GM18858 (cell line): ENCODE measurements at regions not wholly inside any gene's neighbourhood (a gene's known extent, or its start where the extent isn't known, plus 50 kb on each side); places are given as distances from the start of the nearest gene placed in this dataset.

Experiments used
- ATAC-seq: cut with Tn5 transposase; IDR thresholded peaks from one replicate; pipeline ENCODE4 v1.9.1; 2021; ENCODE audit not compliant: unreplicated experiment

GRCh38 chr7:85733169-85733915, 546.5 kb upstream of the SEMA3D start:
- no peak for ATAC-seq

- ATAC-seq = no peak
Measured at GRCh38 chr7:85730012-85730411, 543.2 kb upstream of the SEMA3D start.

GRCh38 chr7:85725026-85725425, 538.2 kb upstream of the SEMA3D start:
- ATAC-seq = no peak

GRCh38 chr7:85719981-85720953, 533.4 kb upstream of the SEMA3D start:
- no peak for ATAC-seq

- no peak for ATAC-seq
Measured at GRCh38 chr7:85716353-85716752, 529.5 kb upstream of the SEMA3D start.

- ATAC-seq = no peak
Measured at GRCh38 chr7:85714951-85715350, 528.1 kb upstream of the SEMA3D start.

GRCh38 chr7:85714043-85714578, 527.3 kb upstream of the SEMA3D start:
- peak; percentile 91 for ATAC-seq

- ATAC-seq = no peak
Measured at GRCh38 chr7:85713171-85713570, 526.3 kb upstream of the SEMA3D start.

- no peak for ATAC-seq
Measured at GRCh38 chr7:85711894-85712293, 525.0 kb upstream of the SEMA3D start.

- ATAC-seq = no peak
Measured at GRCh38 chr7:85710960-85711359, 524.1 kb upstream of the SEMA3D start.

GRCh38 chr7:85708221-85708620, 521.4 kb upstream of the SEMA3D start:
- no peak for ATAC-seq

GRCh38 chr7:85705076-85705475, 518.2 kb upstream of the SEMA3D start:
- no peak for ATAC-seq

GRCh38 chr7:85703251-85704010, 516.6 kb upstream of the SEMA3D start:
- no peak for ATAC-seq

- no peak for ATAC-seq
Measured at GRCh38 chr7:85702348-85702747, 515.5 kb upstream of the SEMA3D start.

- no peak for ATAC-seq
Measured at GRCh38 chr7:85699482-85699881, 512.6 kb upstream of the SEMA3D start.

GRCh38 chr7:85695533-85695932, 508.7 kb upstream of the SEMA3D start:
- ATAC-seq = no peak

GRCh38 chr7:85695041-85695440, 508.2 kb upstream of the SEMA3D start:
- ATAC-seq = no peak

- no peak for ATAC-seq
Measured at GRCh38 chr7:85693326-85693725, 506.5 kb upstream of the SEMA3D start.

- ATAC-seq = no peak
Measured at GRCh38 chr7:85688712-85689111, 501.9 kb upstream of the SEMA3D start.

- ATAC-seq = no peak
Measured at GRCh38 chr7:85686401-85687181, 499.7 kb upstream of the SEMA3D start.
